IMR-90 (cell line): ENCODE measurements at regions not wholly inside any gene's neighbourhood (a gene's known extent, or its start where the extent isn't known, plus 50 kb on each side); places are given as distances from the start of the nearest gene placed in this dataset.

Source experiments
- ATAC-seq: fragments of 200-7000 bp; cut with Tn5 transposase; 2 replicates; pipeline ENCODE4 v1.9.1; 2020; ENCODE audit warnings: low read depth, mild to moderate bottlenecking, moderate library complexity
- BruUV-seq: library from RNA; stranded (reverse); fragments of 400-500 nt; replicated peaks from 2 replicates; lab custom pipeline; 2021; lab: Mats Ljungman, UMichigan
- CTCF ChIA-PET: fragments of 300-600 bp; formaldehyde crosslinking; extraction: SDS; loops from one replicate; lab custom pipeline; 2021; ENCODE audit warnings: antibody characterized with exemption; lab: Yijun Ruan, JAX
- POLR2A ChIA-PET: fragments of 300-600 bp; sonication (Branson Sonifier 250); formaldehyde crosslinking; loops from one replicate; lab custom pipeline; 2022; ENCODE audit warnings: antibody characterized with exemption; ENCODE audit not compliant: unreplicated experiment; lab: Charles Lee
- DNase-seq: peaks from one replicate; pipeline ENCODE4 v3.0.0; 2013
- H2AFZ ChIP-seq: replicated peaks from 2 replicates; pipeline ENCODE3; 2013; ENCODE audit warnings: low read length, mild to moderate bottlenecking; ENCODE audit not compliant: poor library complexity
- H2AK5ac ChIP-seq: 2 replicates; pipeline ENCODE4 v1.6.1; 2013; ENCODE audit warnings: low read depth, low read length, inconsistent platforms
- H2AK9ac ChIP-seq: replicated peaks from 2 replicates; pipeline ENCODE3; 2013; ENCODE audit warnings: mild to moderate bottlenecking, low read depth, low read length, moderate library complexity; ENCODE audit not compliant: poor library complexity
- H2BK120ac ChIP-seq: 2 replicates; pipeline ENCODE4 v1.6.1; 2013; ENCODE audit warnings: low read depth, low read length, inconsistent platforms
- H2BK15ac ChIP-seq: 3 replicates; pipeline ENCODE4 v1.6.1; 2013; ENCODE audit warnings: low read depth, low read length, inconsistent platforms
- H2BK20ac ChIP-seq: 2 replicates; pipeline ENCODE4 v1.6.1; 2013; ENCODE audit warnings: low read depth, mild to moderate bottlenecking, inconsistent platforms, low read length, moderate library complexity
- H2BK5ac ChIP-seq: 2 replicates; pipeline ENCODE4 v1.6.1; 2013; ENCODE audit warnings: mild to moderate bottlenecking, low read depth, low read length, inconsistent platforms; ENCODE audit not compliant: poor library complexity, severe bottlenecking
- H3K14ac ChIP-seq: replicated peaks from 2 replicates; pipeline ENCODE4 v1.6.1; 2013; ENCODE audit warnings: low read depth, low read length, inconsistent platforms
- H3K18ac ChIP-seq: 2 replicates; pipeline ENCODE4 v1.6.1; 2013; ENCODE audit warnings: low read depth, low read length, control low read depth
- H3K23ac ChIP-seq: 2 replicates; pipeline ENCODE4 v1.6.1; 2013; ENCODE audit warnings: low read depth, low read length, inconsistent platforms
- H3K27ac ChIP-seq: 2 replicates; pipeline ENCODE4 v1.5.1; 2013; ENCODE audit warnings: mild to moderate bottlenecking, control low read depth, low read length; ENCODE audit not compliant: insufficient read depth
- H3K27me3 ChIP-seq: 2 replicates; pipeline ENCODE4 v1.6.1; 2013; ENCODE audit warnings: low read length; ENCODE audit not compliant: control insufficient read depth, insufficient read depth
- H3K36me3 ChIP-seq: 2 replicates; pipeline ENCODE4 v1.6.1; 2013; ENCODE audit warnings: low read length, mixed read lengths; ENCODE audit not compliant: control insufficient read depth, insufficient read depth
- H3K4ac ChIP-seq: 2 replicates; pipeline ENCODE4 v1.6.1; 2013; ENCODE audit warnings: low read depth, low read length, inconsistent platforms
- H3K4me1 ChIP-seq: 2 replicates; pipeline ENCODE4 v1.6.1; 2013; ENCODE audit warnings: low read length, mixed read lengths; ENCODE audit not compliant: control insufficient read depth, insufficient read depth
- H3K4me2 ChIP-seq: 2 replicates; pipeline ENCODE4 v1.6.1; 2013; ENCODE audit warnings: low read depth, mild to moderate bottlenecking, control low read depth, low read length, moderate library complexity
- H3K4me3 ChIP-seq: 2 replicates; pipeline ENCODE4 v1.5.1; 2013; ENCODE audit warnings: low read depth, mild to moderate bottlenecking, control low read depth, low read length, moderate library complexity; ENCODE audit not compliant: insufficient read depth
- H3K56ac ChIP-seq: 2 replicates; pipeline ENCODE4 v1.6.1; 2013; ENCODE audit warnings: low read length, inconsistent platforms; ENCODE audit not compliant: insufficient read depth; ENCODE audit errors: extremely low read depth
- H3K79me1 ChIP-seq, 2 experiments: 2 replicates each; pipeline ENCODE4 v1.6.1; 2013; ENCODE audit warnings: low read length in 2 of 2, inconsistent platforms in 1 of 2, low read depth in 1 of 2
- H3K9ac ChIP-seq: 2 replicates; pipeline ENCODE4 v1.6.1; 2013; ENCODE audit warnings: low read depth, low read length, control low read depth
- H3K9me1 ChIP-seq: 2 replicates; pipeline ENCODE4 v1.6.1; 2013; ENCODE audit warnings: low read length, inconsistent platforms; ENCODE audit not compliant: insufficient read depth
- H3K9me3 ChIP-seq: 2 replicates; pipeline ENCODE4 v1.6.1; 2013; ENCODE audit warnings: low read length; ENCODE audit not compliant: control insufficient read depth, insufficient read depth
- H4K20me1 ChIP-seq: 2 replicates; pipeline ENCODE4 v1.6.1; 2013; ENCODE audit warnings: low read length, inconsistent platforms; ENCODE audit not compliant: insufficient read depth
- H4K5ac ChIP-seq: 2 replicates; pipeline ENCODE4 v1.6.1; 2013; ENCODE audit warnings: mild to moderate bottlenecking, low read depth, low read length, control low read depth
- H4K8ac ChIP-seq, 2 experiments: 2 replicates each; pipeline ENCODE4 v1.6.1; 2013; ENCODE audit warnings: low read depth in 2 of 2, low read length in 2 of 2, control low read depth in 1 of 2, inconsistent platforms in 1 of 2
- H4K91ac ChIP-seq: 2 replicates; pipeline ENCODE4 v1.6.1; 2013; ENCODE audit warnings: low read depth, low read length, inconsistent platforms; ENCODE audit not compliant: insufficient read depth
- BHLHE40 ChIP-seq: fragments of 150-350 bp; IDR thresholded peaks from 2 replicates; pipeline ENCODE4 v1.6.1; 2016; ENCODE audit warnings: mild to moderate bottlenecking, low read depth, low read length
- CEBPB ChIP-seq: IDR thresholded peaks from 2 replicates; pipeline ENCODE4 v1.6.1; 2012; ENCODE audit warnings: low read depth, low read length, improper control_type of control experiment
- CHD1 ChIP-seq: IDR thresholded peaks from 2 replicates; pipeline ENCODE4 v1.6.1; 2012; ENCODE audit warnings: low read depth, low read length, improper control_type of control experiment
- CTCF ChIP-seq: conservative IDR thresholded peaks from 2 replicates; pipeline ENCODE4 v1.5.1; 2012; ENCODE audit warnings: mild to moderate bottlenecking, low read depth, low read length, improper control_type of control experiment
- ELK1 ChIP-seq: fragments of 150-350 bp; IDR thresholded peaks from 2 replicates; pipeline ENCODE4 v1.6.1; 2016; ENCODE audit warnings: low read depth, mild to moderate bottlenecking, low read length, moderate library complexity, borderline replicate concordance
- FOS ChIP-seq: fragments of 150-350 bp; IDR thresholded peaks from 2 replicates; pipeline ENCODE4 v1.6.1; 2016; ENCODE audit warnings: low read depth, low read length
- MAFK ChIP-seq: IDR thresholded peaks from 2 replicates; pipeline ENCODE4 v1.6.1; 2012; ENCODE audit warnings: low read depth, low read length, improper control_type of control experiment
- MAZ ChIP-seq: IDR thresholded peaks from 2 replicates; pipeline ENCODE4 v1.6.1; 2012; ENCODE audit warnings: low read depth, mild to moderate bottlenecking, low read length, improper control_type of control experiment, moderate library complexity, borderline replicate concordance
- MXI1 ChIP-seq: IDR thresholded peaks from 2 replicates; pipeline ENCODE4 v1.6.1; 2012; ENCODE audit warnings: low read depth, mild to moderate bottlenecking, low read length, moderate library complexity, borderline replicate concordance
- NFE2L2 ChIP-seq: fragments of 150-350 bp; IDR thresholded peaks from 2 replicates; pipeline ENCODE4 v1.6.1; 2016; ENCODE audit warnings: low read depth, mild to moderate bottlenecking, low read length
- POLR2A ChIP-seq: IDR thresholded peaks from 2 replicates; pipeline ENCODE4 v1.6.1; 2012; ENCODE audit warnings: mild to moderate bottlenecking, low read depth, low read length
- RAD21 ChIP-seq: IDR thresholded peaks from 2 replicates; pipeline ENCODE4 v1.6.1; 2012; ENCODE audit warnings: low read length, improper control_type of control experiment
- RCOR1 ChIP-seq: IDR thresholded peaks from 2 replicates; pipeline ENCODE4 v1.6.1; 2012; ENCODE audit warnings: mild to moderate bottlenecking, low read length, improper control_type of control experiment; ENCODE audit not compliant: insufficient replicate concordance
- RFX5 ChIP-seq: IDR thresholded peaks from 2 replicates; pipeline ENCODE4 v1.8.0; 2012; ENCODE audit warnings: low read depth, mild to moderate bottlenecking, low read length, moderate library complexity
- SMC3 ChIP-seq: fragments of 150-350 bp; IDR thresholded peaks from 2 replicates; pipeline ENCODE4 v1.6.1; 2016; ENCODE audit warnings: low read depth, mild to moderate bottlenecking, antibody characterized with exemption, low read length, moderate library complexity
- USF2 ChIP-seq: fragments of 150-350 bp; IDR thresholded peaks from 2 replicates; pipeline ENCODE4 v1.6.1; 2017; ENCODE audit warnings: mild to moderate bottlenecking, antibody characterized with exemption, low read length, low read depth
- WGBS, 2 experiments: methylation state at CpG; one replicate each; pipeline versions ENCODE4 v1.1.5 to v1.1.7; 2013; ENCODE audit warnings: missing lambda C conversion rate in 2 of 2; ENCODE audit not compliant: insufficient read length in 1 of 2; ENCODE audit errors: extremely low coverage in 2 of 2; 5-methylcytosine and 5-hydroxymethylcytosine counted together
- dilution Hi-C: fragments of 300-500 bp; cut with HindIII; formaldehyde crosslinking; loops from one replicate; pipeline ENCODE4 v1.14.3; 2018; ENCODE audit warnings: low sequenced_read_pairs; ENCODE audit not compliant: unreplicated experiment
- in situ Hi-C: fragments of 300-500 bp; cut with MboI; formaldehyde crosslinking; loops from 3 replicates; pipeline ENCODE4 v1.14.3; 2019; ENCODE audit warnings: low sequenced_read_pairs, inconsistent platforms, mixed read lengths
- intact Hi-C: fragments of 100-400 bp; cut with micrococcal nuclease; formaldehyde crosslinking; loops from 2 replicates; pipeline ENCODE4 v1.10.0; 2022

GRCh38 chr21:27448960-27449359, 482.1 kb upstream of the ADAMTS5 start:
- ATAC-seq: no peak
- Histone ChIP-seq H3K9me1 (no peaks in the 10 kb centered on the region), H3K36me3 (no peaks in the 10 kb centered on the region), H3K56ac (no peak overlapping the region), H3K14ac (no peak overlapping the region), H2AFZ (no peak overlapping the region), H2AK9ac (no peak overlapping the region), H3K4ac (no peak overlapping the region), H2BK120ac (no peak overlapping the region), H2AK5ac (no peak overlapping the region), H3K4me3 (no peak overlapping the region), H3K18ac (no peak overlapping the region), H3K9ac (no peak overlapping the region), H4K8ac (no peak overlapping the region), H4K5ac (no peak overlapping the region), H4K91ac (no peak overlapping the region), H3K27ac (no peak overlapping the region), H3K9me3 (no peaks in the 10 kb centered on the region), H3K79me1 (no peaks in the 10 kb centered on the region), H3K4me2 (no peak overlapping the region), H3K4me1 (no peaks in the 10 kb centered on the region), H2BK20ac (no peak overlapping the region), H2BK5ac (no peak overlapping the region), H3K23ac (no peak overlapping the region), H3K27me3 (no peaks in the 10 kb centered on the region), H4K20me1 (no peaks in the 10 kb centered on the region), H2BK15ac (no peak overlapping the region)
- ChIA-PET POLR2A (no interaction called here), CTCF (no interaction called here)
- no peak for DNase-seq
- TF ChIP-seq POLR2A: no peak
- no peak for TF ChIP-seq CEBPB
- no peak for TF ChIP-seq CTCF
- no peak for TF ChIP-seq USF2
- no peak for TF ChIP-seq CHD1
- no peak for TF ChIP-seq NFE2L2
- no peak for TF ChIP-seq SMC3
- TF ChIP-seq RFX5: no peak
- TF ChIP-seq ELK1: no peak
- no peak for TF ChIP-seq MXI1
- no peak for TF ChIP-seq FOS
- no peak for TF ChIP-seq MAZ
- no peak for TF ChIP-seq MAFK
- no peak for TF ChIP-seq RAD21
- TF ChIP-seq RCOR1: no peak
- TF ChIP-seq BHLHE40: no peak
- intact Hi-C loops (no loop called here), dilution Hi-C loops (no loop called here), in situ Hi-C loops (no loop called here)
- no TSS peak for BruUV-seq
- WGBS, 2 experiments: no CpG with 5 or more reads among the region's 7 CpGs
